ENCODE measurements at regions not wholly inside any gene's neighbourhood (a gene's known extent, or its start where the extent isn't known, plus 50 kb on each side); places are given as distances from the start of the nearest gene placed in this dataset.

DNA sequence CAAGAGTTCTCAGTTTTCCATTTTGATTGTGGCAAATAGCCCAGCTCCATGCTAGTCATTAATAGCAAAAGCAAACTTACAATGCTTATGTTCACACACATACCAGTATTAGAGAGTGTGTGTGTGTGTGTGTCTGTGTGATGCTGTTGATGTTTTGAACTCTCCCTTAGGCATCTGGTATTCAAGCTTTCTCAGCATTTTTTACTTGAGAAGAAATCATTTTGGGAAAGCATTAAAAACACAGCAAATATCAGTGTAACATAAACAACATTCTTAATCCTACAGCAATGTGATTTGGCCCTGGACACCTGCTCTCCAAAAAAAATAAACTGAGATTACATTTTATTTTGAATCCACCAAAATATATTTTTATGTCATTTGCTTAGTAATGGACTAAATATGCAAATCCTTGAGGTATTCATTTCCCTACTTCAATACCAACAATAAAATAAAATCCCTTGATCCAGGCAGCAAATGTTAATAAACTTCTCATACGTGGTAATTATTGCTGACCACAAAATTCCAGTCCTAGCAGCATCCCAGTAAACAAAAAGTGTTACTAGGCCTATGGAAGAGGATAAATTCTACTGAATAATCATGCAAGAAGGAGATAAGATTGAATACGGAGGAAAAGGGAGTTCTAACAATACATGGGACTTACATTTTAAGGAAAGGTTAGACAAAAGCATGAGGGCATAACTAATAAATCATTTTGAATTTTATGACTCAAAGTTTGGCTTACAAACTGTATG lies 249.5 kb upstream of the CLEC14A start:
- no peak for DNase-seq

DNA sequence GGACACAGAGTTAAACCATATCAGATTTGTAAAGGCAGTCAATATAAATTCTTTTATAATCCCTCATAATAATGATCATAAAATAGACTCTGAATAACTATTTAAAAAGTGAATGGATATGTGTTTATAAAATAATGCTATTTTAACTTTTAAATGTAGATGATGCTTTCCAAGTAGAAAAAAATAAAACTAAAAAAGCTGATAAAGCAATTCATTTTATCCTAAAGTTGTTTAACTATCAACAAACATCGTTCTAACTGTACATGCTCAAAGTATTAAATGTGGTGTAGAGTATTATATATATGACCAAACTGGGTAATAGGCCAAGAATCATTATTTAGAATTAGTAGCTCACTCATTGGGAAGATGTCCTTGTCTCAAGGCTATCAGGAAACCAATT lies 248.3 kb upstream of the CLEC14A start:
- no peak for DNase-seq

DNA sequence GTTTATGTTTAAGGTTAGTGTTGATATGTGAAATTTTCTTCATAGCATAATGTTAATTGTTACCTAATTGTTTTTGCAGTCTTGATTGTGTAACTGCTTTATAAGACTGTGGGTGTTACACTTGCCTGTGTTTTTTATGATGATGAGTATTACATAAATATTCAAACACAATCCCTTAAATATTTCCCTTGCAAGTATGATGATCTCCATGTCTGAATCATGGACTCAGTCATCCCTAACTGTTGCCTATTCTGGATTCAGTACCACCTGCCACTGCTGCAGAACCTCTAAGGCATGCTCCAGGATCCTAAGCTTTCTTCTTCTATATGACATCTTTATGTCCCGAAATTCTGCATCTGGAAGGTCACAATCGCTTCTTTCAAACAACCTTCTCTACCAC lies 246.3 kb upstream of the CLEC14A start:
- DNase-seq: no peak

DNA sequence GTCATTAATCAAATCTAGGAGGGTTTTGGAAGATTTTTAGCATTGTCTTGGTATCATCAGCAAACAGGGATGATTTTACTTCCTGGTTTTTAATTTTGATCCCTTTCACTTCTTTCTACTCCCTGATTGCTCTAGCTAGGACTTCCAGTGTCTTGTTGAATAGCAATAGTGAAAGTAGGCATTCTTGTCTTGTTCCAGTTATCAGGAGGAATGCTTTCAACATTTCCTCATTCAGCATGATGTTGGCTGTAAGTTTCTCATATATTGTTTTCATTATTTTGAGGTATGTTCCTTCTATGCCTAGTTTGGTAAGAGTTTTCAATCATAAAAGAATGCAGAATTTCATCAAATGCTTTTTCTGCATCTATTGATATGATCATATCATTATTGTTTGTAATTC lies 244.2 kb upstream of the CLEC14A start:
- no peak for DNase-seq

DNA sequence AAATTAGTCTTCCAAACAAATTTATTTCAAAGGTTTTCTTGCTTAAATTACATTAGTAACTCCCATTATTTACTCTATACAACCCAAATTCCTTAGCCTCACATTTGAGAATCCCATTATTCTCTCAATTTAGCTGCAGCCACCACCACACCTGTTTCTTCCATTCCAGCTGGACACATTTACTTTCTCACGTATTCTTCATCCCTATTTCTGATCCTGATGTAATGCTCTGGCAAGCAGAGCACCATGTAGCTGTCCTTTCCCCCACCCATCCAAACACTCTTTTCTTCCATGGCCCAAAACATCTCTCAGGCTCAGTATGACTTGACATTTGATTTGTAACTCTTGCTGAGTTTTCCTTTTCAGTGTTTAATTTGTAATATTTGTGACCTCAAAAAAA lies 240.2 kb upstream of the CLEC14A start:
- DNase-seq: no peak

DNA sequence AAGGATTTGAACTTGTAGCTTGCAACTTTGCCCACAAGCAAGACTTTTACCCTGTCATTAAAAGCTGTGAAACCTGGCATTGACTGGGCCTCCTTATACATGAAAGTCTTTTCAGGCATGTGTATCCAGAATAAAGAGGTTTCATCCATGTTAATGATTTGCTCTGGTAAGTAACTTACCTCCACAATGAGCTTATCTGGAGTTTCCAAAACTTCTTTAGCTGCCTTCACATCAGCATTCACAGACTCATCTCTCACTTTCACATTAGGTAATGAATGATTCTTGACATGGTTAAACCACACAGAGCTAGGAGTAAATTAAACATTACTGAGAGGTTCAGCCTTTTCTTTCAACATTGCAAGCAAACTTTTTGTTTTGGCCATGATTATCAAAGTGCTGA lies 234.4 kb upstream of the CLEC14A start:
- DNase-seq: no peak

DNA sequence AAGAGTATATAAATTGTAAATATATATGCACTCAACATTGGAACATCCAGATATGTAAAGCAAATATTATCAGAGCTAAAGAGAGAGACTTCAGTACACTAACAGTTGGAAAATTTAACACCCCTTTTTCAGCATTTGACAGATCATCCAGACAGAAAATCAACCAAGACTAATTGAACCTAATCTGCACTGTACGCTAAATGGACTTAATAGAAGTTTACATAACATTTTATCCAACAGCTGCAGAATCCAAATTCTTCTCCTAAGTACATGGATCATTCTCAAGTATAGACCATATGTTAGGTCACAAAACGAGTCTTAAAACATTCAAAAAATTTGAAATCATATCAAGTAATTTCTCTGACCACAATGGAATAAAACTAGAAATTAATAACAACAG lies 229.1 kb upstream of the CLEC14A start:
- no peak for DNase-seq

DNA sequence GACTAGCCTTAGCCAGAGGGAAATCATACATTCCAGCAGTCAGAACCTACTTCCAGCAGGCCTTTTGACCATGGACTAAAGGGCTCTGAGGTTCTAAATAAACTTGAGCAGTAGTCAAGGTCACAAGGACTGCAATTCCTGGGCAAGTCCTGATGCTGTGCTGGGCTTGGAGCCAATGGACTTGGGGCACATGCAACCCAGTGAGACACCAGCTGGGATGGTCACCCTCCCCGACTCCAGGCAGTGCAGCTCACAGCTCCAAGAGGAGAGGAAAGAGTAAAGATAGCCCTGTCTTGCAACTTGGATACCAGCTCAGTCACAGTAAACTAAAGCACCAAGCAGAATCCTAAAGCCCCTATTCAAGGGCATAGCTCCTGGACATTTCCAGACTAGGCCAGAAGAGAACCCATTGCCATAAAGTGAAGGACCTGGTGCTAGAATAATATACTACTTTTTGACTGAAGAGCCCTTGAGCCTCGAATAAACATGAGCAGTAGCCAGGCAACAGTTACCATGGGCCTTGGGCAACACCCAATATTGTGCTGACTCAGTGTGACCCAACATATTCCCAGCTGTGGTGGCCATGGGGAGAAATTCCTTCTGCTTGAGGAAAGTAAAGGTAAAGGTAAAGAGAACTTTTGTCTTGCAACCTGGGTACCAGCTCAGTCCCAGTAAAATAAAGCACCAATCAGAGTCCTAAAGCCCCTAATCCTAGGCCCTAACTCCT lies 226.2 kb upstream of the CLEC14A start:
- DNase-seq: no peak

DNA sequence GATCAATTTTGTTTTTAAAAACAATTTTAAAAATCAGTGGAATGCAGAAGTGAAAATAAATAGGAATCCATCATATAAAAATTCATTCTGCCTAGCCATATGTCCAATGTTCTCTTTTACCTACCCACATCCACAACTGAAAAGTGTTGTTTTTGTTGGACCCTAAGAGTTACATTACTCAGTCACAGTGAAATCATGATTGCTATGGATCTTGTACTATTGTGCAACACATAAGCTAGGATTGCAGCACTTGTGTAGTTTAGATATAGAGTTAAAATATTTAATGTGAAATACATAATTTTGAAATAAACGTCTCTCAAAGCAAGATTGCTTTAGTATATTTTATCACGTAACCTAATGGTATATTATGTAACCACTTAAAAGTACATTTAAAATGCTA lies 213.3 kb upstream of the CLEC14A start:
- no peak for DNase-seq

DNA sequence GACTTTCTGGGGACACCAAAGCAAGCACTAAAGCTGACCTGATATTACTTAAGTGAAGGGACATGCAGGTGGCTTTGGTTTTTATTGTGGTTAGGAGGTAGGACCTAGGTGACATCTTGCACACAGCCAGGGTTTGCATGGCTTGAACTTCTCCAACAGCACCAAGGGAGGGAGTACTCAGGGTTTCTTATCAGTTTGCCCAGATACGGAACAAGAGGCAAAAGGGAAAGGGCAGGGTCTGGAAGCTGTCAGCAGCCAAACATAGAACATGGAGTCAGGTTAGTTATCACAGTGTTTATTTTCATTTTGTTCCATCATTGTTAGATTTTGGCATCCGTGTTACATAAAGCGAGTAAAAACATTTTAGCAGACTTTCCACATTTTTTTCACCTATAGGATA lies 186.3 kb upstream of the CLEC14A start:
- DNase-seq: no peak

DNA sequence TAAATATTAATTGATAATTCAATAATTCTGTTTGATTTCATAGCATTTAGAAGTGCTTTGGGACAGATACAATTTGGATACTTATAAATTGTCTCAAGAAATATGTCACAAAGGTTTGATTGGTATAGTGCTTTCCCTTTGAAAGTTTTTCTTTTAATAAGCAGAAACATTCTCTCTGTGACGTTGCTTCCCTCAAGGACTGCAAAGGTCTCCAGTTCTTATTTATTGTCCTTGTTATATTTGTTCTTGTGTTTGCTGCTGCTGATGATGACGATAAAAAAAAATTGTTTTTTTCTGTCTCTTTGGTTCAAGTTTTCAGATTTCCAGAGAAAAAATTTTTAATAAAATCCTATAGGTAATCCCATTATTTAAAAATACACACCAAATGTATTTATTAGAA lies 176.3 kb upstream of the CLEC14A start:
- no peak for DNase-seq

DNA sequence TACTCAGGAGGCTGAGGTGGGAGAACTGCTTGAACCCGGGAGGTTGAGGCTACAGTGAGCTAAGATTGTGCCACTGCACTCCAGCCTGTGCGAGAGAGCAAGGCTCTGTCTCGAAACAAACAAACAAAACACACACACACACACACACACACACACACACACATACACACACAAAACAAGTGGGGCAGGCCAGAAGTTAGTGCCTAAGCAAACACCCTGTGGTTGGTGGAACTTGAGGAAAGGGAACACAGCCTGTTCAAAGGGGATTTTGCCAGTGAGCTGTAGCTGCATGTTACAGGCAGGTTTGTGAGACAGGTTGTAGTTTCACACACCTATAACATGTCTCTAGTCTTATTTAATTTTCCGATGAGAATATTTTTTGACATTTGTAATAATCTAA lies 175.3 kb upstream of the CLEC14A start:
- no peak for DNase-seq

DNA sequence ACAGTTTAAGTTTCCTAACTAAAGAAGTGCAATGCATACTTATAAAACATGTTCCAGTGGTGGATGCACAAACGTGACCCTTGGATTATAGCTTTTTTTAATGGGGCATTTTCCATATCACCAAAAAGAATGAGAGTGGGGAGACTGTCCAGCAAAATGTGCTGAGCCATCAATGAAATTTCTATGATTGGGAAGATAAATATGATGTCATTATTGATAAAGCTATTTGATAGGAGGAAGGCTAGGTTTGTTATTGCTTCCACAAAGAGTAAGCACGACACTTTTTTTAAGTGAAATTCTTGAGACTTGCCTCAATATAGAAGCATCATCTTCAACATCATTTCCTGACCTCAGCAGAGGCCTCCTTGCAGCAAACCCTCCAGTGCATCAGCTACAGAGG lies 174.6 kb upstream of the CLEC14A start:
- no peak for DNase-seq

DNA sequence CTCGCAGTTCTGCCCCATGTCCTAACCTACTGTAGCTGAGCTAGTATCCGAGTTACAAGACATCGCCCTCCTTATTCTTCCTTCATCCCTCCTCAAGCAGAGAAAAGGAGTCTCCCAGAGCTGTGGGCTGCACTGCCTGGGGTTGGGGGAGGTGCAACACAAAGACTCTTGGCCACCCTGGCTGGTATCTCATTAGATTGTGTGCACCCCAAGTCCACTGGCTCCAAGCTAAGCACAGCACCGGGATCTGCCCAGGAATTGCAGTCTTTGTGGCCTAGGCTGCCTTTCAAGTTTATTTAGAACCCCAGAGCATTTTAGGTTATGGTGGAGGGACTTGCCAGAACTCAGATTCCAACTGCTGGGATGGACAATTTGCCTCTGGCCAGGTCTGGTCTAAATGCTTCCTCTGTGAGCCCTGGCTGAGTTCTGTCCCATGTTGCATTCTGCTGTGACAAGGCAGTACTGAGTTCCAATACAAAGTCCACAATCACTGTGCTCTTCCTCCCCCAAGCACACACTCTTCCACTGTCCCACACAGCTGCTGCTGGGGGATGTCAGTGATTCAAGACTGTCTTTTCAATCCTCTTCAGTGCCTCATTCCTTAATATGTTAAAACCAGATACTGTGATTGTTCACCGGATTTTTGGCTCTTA lies 169.6 kb upstream of the CLEC14A start:
- no peak for DNase-seq

DNA sequence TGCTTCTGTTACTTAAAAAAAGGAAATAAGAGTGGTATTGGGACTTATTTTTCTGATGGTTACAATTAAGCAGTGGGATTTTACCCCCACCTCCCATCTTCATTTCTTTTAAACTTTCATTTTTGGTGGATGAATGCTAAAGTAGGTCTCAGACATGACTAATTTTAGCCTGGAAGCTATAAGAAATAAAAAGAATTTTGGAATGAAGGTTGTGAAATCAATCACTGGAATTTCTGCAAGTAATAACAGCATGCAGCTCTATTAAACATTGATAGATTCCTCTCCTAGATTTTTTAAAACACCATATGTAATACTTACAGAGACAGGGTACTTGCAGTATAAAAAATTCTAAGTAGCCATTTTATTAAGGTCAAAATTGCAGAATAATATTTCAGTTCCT lies 164.2 kb upstream of the CLEC14A start:
- no peak for DNase-seq

DNA sequence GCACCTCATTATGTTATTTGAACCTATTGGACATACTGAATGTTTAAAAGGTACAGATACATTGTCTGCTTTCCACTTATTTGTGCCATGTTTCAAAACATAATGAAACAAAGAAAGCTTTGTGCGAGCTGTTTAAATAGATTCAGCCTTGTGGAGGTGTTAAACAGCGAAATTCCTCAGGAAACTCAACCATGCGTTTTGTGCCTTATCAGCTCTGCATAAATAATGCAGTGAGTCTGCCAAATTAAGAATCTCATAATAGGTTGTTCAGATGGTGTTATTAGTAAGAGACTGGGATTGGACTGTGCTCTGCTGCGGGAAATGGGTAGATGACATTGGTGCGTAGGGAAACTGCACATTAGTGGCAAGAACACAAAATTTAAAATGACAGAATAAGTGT lies 163.7 kb upstream of the CLEC14A start:
- no peak for DNase-seq

DNA sequence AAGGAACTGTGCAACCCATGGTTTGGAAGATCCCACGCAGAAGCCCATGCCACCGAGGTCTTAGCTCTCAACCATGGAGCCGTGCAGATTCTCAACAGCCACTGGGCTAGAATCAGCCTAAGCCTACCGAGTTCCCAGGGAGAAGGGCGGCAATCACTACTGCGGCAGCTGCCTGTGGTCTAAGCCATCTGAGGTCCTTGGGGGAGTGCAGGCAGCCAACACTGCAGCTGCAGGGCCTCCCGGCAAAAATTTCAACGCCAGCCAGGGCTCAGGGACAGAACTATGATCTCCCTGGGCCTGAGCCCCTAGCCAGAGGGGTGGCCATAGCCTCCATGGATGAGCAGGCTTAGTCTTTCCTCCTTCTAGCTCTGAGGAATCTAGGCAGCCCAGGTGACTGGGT lies 156.8 kb upstream of the CLEC14A start:
- DNase-seq: no peak

DNA sequence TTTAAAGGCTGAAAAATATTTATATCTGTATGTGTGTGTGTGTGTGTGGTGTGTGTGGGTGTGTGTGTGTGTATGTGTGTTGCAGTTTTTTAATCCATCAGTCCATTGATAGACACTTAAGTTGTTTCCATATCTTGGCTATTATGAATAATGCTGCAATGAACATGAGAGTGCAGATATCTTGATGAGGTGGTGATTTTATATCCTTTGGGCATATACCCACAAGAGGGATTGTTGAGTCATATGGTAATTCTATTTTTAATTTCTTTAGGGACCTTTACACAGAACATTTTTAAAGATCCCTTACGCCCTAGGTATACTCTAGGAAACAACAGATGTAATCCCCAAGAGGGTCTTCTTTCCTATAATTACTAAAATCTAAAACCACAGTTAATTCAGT lies 154.5 kb upstream of the CLEC14A start:
- no peak for DNase-seq

DNA sequence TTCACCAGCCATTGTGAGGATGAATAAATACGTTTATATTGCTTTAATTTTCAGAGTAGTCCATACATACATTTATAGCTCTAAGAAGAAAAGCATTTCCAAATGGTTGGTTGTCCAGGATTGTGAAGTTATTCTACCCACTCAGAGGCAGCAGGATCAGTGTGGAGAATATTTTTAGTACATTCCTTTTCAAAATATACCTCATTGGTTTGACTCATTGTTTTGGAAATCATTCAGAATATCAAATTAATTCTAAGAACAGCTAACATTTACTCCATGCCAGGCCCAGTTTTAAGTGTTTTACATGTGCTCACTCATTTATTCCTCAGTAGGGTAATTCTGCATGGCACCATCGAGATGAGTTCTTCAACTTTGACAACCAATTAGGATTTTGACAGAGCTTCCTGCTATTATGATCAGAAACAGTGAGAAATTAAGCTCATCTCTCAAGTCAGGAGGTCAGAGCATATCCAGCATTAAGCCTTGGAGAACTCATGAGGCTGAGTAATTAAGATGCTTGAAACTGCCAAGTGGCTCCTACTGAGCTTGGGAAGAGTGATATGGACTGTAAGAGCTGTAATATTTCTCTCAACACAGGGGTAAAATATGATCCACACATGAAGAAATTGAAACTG lies 153.3 kb upstream of the CLEC14A start:
- no peak for DNase-seq

DNA sequence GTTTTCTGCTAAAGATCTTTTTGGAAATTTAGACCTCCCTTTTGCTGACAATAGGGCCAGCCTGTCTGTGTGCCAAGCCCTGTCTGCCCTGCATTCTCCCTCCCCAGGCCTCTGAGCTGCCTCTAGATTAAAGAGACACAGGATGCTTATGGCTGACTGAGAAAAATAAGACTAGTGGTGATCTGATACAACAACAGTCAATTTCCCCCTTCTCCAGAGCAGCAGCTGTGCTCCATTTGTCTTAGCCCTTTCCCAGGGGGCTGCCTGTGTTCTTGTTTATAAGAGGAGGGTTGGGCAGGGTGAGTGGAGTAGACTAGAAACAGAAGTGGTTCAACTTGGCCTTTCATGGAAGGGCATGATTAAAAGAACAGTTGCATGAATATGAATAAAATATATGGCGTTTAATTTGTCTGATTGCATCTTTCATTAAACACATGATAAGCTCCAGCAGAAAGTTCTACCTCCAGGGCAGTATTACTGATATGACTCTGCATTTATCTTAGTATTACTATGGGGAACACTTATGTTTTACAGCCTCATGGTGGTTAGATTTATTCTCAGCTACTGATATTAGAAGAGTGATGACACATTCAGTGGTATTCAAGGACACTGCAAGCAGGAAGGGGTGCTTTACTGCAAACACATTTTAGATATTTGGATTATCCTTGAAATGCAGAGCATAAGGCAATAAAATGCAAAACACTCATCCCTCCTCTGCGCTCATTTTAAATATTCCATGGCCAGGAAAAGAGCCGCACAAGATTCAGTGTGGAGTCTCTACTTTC lies 150.2 kb upstream of the CLEC14A start:
- DNase-seq: no peak

DNA sequence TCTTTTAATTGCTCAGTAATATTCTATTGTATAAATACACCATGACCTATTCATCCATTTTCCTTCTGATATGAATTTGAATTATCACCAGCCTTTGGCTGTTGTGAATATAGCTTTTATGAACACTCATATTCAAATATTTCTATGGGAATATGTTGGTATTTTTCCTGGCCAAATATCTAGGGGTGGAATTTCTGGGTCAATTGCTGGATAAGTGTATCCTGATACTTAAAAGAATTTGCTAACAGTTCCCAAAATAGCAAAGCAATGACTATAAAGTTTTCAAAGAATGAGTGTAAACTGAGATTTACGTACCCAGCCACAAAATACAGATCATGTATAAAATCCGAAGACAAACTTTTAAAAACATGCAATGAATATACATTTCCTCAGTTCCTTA lies 148.7 kb upstream of the CLEC14A start:
- no peak for DNase-seq

DNA sequence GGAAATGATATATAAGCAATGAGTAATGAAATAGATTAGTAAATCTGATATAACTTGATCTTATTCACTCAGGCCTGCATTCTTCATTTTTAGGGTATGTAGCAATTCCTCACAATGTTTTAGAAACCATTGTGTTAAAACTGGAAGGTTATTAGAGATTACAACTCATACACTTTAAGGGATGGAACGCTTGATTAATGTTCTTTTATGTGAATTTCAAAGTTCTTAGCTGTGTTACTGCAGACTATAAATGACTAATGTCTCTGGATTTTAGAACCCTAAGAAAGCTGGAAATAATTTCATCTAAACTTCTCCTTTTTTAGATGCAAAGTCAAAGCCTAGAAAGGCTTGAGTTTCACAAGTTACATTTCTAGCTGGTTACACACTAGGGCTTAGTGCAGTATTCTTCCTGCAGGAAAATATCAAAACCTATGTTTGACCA lies 148.2 kb upstream of the CLEC14A start:
- DNase-seq: no peak

DNA sequence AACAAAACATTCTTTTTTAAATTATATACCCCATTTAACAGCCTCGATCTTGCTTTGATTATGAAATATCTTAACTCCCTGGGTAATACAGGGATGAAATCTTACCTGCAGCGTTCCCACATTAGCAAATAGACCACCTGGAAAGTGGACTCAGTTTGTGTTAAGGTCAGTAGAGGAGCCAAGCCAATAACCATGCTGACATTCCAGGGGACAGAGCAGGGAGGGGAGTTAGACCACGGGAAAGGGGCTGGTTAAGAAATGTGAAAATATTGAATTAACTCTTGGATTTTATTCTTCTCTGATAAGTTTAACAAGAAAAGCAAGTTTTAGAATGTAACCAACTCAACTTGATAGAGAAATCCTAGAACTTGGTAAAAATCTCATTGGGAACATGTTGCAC lies 144.9 kb upstream of the CLEC14A start:
- no peak for DNase-seq
